ENCODE measurements at regions not wholly inside any gene's neighbourhood (a gene's known extent, or its start where the extent isn't known, plus 50 kb on each side); places are given as distances from the start of the nearest gene placed in this dataset.

DNA sequence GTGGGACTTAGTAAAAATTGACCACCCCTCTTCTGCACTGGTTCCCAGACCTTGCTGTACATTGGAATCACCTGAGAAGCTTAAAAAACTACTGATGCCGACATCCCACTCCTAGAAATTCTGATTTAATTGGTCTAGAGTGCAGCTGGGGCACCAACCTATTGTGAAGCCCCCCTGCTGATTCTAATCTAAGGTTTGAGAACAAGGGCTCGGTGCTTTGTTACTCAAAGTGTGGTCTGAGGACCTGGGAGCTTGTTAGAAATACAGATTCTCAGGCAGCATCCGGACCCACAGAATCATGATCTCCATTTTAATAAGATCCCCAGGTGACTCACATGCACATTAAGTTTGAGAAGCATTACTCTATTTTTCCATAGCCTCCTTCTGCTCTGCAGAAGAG, 57.8 kb upstream of the LPAR1 start:
- TF ChIP-seq, protein P1, sequence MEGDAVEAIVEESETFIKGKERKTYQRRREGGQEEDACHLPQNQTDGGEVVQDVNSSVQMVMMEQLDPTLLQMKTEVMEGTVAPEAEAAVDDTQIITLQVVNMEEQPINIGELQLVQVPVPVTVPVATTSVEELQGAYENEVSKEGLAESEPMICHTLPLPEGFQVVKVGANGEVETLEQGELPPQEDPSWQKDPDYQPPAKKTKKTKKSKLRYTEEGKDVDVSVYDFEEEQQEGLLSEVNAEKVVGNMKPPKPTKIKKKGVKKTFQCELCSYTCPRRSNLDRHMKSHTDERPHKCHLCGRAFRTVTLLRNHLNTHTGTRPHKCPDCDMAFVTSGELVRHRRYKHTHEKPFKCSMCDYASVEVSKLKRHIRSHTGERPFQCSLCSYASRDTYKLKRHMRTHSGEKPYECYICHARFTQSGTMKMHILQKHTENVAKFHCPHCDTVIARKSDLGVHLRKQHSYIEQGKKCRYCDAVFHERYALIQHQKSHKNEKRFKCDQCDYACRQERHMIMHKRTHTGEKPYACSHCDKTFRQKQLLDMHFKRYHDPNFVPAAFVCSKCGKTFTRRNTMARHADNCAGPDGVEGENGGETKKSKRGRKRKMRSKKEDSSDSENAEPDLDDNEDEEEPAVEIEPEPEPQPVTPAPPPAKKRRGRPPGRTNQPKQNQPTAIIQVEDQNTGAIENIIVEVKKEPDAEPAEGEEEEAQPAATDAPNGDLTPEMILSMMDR (optimal IDR thresholded peaks at IDR 0.05 in 1 of 3, IDR thresholded peaks at IDR 0.05 in 1 of 3, conservative IDR thresholded peaks at IDR 0.05 in 1 of 3; ENCODE audit: extremely low read depth in 1 of 3, insufficient read depth in 2 of 3, low read length in 3 of 3) = no peak
- TF ChIP-seq EZH2 (IDR thresholded peaks at IDR 0.05; ENCODE audit: low read length) = no peak

Measured in keratinocyte (primary cell).